IMR-90 (cell line): ENCODE measurements at regions not wholly inside any gene's neighbourhood (a gene's known extent, or its start where the extent isn't known, plus 50 kb on each side); places are given as distances from the start of the nearest gene placed in this dataset.
A peak's percentile ranks its signal among the peaks of the same experiment; 100 is the strongest.

ENCODE experiments used
- ATAC-seq: fragments of 200-7000 bp; cut with Tn5 transposase; 2 replicates; pipeline ENCODE4 v1.9.1; 2020; ENCODE audit warnings: low read depth, mild to moderate bottlenecking, moderate library complexity
- BruUV-seq: library from RNA; stranded (reverse); fragments of 400-500 nt; replicated peaks from 2 replicates; lab custom pipeline; 2021; lab: Mats Ljungman, UMichigan
- CTCF ChIA-PET: fragments of 300-600 bp; formaldehyde crosslinking; extraction: SDS; loops from one replicate; lab custom pipeline; 2021; ENCODE audit warnings: antibody characterized with exemption; lab: Yijun Ruan, JAX
- POLR2A ChIA-PET: fragments of 300-600 bp; sonication (Branson Sonifier 250); formaldehyde crosslinking; loops from one replicate; lab custom pipeline; 2022; ENCODE audit warnings: antibody characterized with exemption; ENCODE audit not compliant: unreplicated experiment; lab: Charles Lee
- DNase-seq: peaks from one replicate; pipeline ENCODE4 v3.0.0; 2013
- H2AFZ ChIP-seq: replicated peaks from 2 replicates; pipeline ENCODE3; 2013; ENCODE audit warnings: low read length, mild to moderate bottlenecking; ENCODE audit not compliant: poor library complexity
- H2AK5ac ChIP-seq: 2 replicates; pipeline ENCODE4 v1.6.1; 2013; ENCODE audit warnings: low read depth, low read length, inconsistent platforms
- H2AK9ac ChIP-seq: replicated peaks from 2 replicates; pipeline ENCODE3; 2013; ENCODE audit warnings: mild to moderate bottlenecking, low read depth, low read length, moderate library complexity; ENCODE audit not compliant: poor library complexity
- H2BK120ac ChIP-seq: 2 replicates; pipeline ENCODE4 v1.6.1; 2013; ENCODE audit warnings: low read depth, low read length, inconsistent platforms
- H2BK15ac ChIP-seq: 3 replicates; pipeline ENCODE4 v1.6.1; 2013; ENCODE audit warnings: low read depth, low read length, inconsistent platforms
- H2BK20ac ChIP-seq: 2 replicates; pipeline ENCODE4 v1.6.1; 2013; ENCODE audit warnings: low read depth, mild to moderate bottlenecking, inconsistent platforms, low read length, moderate library complexity
- H2BK5ac ChIP-seq: 2 replicates; pipeline ENCODE4 v1.6.1; 2013; ENCODE audit warnings: mild to moderate bottlenecking, low read depth, low read length, inconsistent platforms; ENCODE audit not compliant: poor library complexity, severe bottlenecking
- H3K14ac ChIP-seq: replicated peaks from 2 replicates; pipeline ENCODE4 v1.6.1; 2013; ENCODE audit warnings: low read depth, low read length, inconsistent platforms
- H3K18ac ChIP-seq: 2 replicates; pipeline ENCODE4 v1.6.1; 2013; ENCODE audit warnings: low read depth, low read length, control low read depth
- H3K23ac ChIP-seq: 2 replicates; pipeline ENCODE4 v1.6.1; 2013; ENCODE audit warnings: low read depth, low read length, inconsistent platforms
- H3K27ac ChIP-seq: 2 replicates; pipeline ENCODE4 v1.5.1; 2013; ENCODE audit warnings: mild to moderate bottlenecking, control low read depth, low read length; ENCODE audit not compliant: insufficient read depth
- H3K27me3 ChIP-seq: 2 replicates; pipeline ENCODE4 v1.6.1; 2013; ENCODE audit warnings: low read length; ENCODE audit not compliant: control insufficient read depth, insufficient read depth
- H3K36me3 ChIP-seq: 2 replicates; pipeline ENCODE4 v1.6.1; 2013; ENCODE audit warnings: low read length, mixed read lengths; ENCODE audit not compliant: control insufficient read depth, insufficient read depth
- H3K4ac ChIP-seq: 2 replicates; pipeline ENCODE4 v1.6.1; 2013; ENCODE audit warnings: low read depth, low read length, inconsistent platforms
- H3K4me1 ChIP-seq: 2 replicates; pipeline ENCODE4 v1.6.1; 2013; ENCODE audit warnings: low read length, mixed read lengths; ENCODE audit not compliant: control insufficient read depth, insufficient read depth
- H3K4me2 ChIP-seq: 2 replicates; pipeline ENCODE4 v1.6.1; 2013; ENCODE audit warnings: low read depth, mild to moderate bottlenecking, control low read depth, low read length, moderate library complexity
- H3K4me3 ChIP-seq: 2 replicates; pipeline ENCODE4 v1.5.1; 2013; ENCODE audit warnings: low read depth, mild to moderate bottlenecking, control low read depth, low read length, moderate library complexity; ENCODE audit not compliant: insufficient read depth
- H3K56ac ChIP-seq: 2 replicates; pipeline ENCODE4 v1.6.1; 2013; ENCODE audit warnings: low read length, inconsistent platforms; ENCODE audit not compliant: insufficient read depth; ENCODE audit errors: extremely low read depth
- H3K79me1 ChIP-seq, 2 experiments: 2 replicates each; pipeline ENCODE4 v1.6.1; 2013; ENCODE audit warnings: low read length in 2 of 2, inconsistent platforms in 1 of 2, low read depth in 1 of 2
- H3K9ac ChIP-seq: 2 replicates; pipeline ENCODE4 v1.6.1; 2013; ENCODE audit warnings: low read depth, low read length, control low read depth
- H3K9me1 ChIP-seq: 2 replicates; pipeline ENCODE4 v1.6.1; 2013; ENCODE audit warnings: low read length, inconsistent platforms; ENCODE audit not compliant: insufficient read depth
- H3K9me3 ChIP-seq: 2 replicates; pipeline ENCODE4 v1.6.1; 2013; ENCODE audit warnings: low read length; ENCODE audit not compliant: control insufficient read depth, insufficient read depth
- H4K20me1 ChIP-seq: 2 replicates; pipeline ENCODE4 v1.6.1; 2013; ENCODE audit warnings: low read length, inconsistent platforms; ENCODE audit not compliant: insufficient read depth
- H4K5ac ChIP-seq: 2 replicates; pipeline ENCODE4 v1.6.1; 2013; ENCODE audit warnings: mild to moderate bottlenecking, low read depth, low read length, control low read depth
- H4K8ac ChIP-seq, 2 experiments: 2 replicates each; pipeline ENCODE4 v1.6.1; 2013; ENCODE audit warnings: low read depth in 2 of 2, low read length in 2 of 2, control low read depth in 1 of 2, inconsistent platforms in 1 of 2
- H4K91ac ChIP-seq: 2 replicates; pipeline ENCODE4 v1.6.1; 2013; ENCODE audit warnings: low read depth, low read length, inconsistent platforms; ENCODE audit not compliant: insufficient read depth
- CEBPB ChIP-seq: IDR thresholded peaks from 2 replicates; pipeline ENCODE4 v1.6.1; 2012; ENCODE audit warnings: low read depth, low read length, improper control_type of control experiment
- CHD1 ChIP-seq: IDR thresholded peaks from 2 replicates; pipeline ENCODE4 v1.6.1; 2012; ENCODE audit warnings: low read depth, low read length, improper control_type of control experiment
- ELK1 ChIP-seq: fragments of 150-350 bp; IDR thresholded peaks from 2 replicates; pipeline ENCODE4 v1.6.1; 2016; ENCODE audit warnings: low read depth, mild to moderate bottlenecking, low read length, moderate library complexity, borderline replicate concordance
- FOS ChIP-seq: fragments of 150-350 bp; IDR thresholded peaks from 2 replicates; pipeline ENCODE4 v1.6.1; 2016; ENCODE audit warnings: low read depth, low read length
- NFE2L2 ChIP-seq: fragments of 150-350 bp; IDR thresholded peaks from 2 replicates; pipeline ENCODE4 v1.6.1; 2016; ENCODE audit warnings: low read depth, mild to moderate bottlenecking, low read length
- RAD21 ChIP-seq: IDR thresholded peaks from 2 replicates; pipeline ENCODE4 v1.6.1; 2012; ENCODE audit warnings: low read length, improper control_type of control experiment
- WGBS, 2 experiments: methylation state at CpG; one replicate each; pipeline versions ENCODE4 v1.1.5 to v1.1.7; 2013; ENCODE audit warnings: missing lambda C conversion rate in 2 of 2; ENCODE audit not compliant: insufficient read length in 1 of 2; ENCODE audit errors: extremely low coverage in 2 of 2; 5-methylcytosine and 5-hydroxymethylcytosine counted together
- dilution Hi-C: fragments of 300-500 bp; cut with HindIII; formaldehyde crosslinking; loops from one replicate; pipeline ENCODE4 v1.14.3; 2018; ENCODE audit warnings: low sequenced_read_pairs; ENCODE audit not compliant: unreplicated experiment
- in situ Hi-C: fragments of 300-500 bp; cut with MboI; formaldehyde crosslinking; loops from 3 replicates; pipeline ENCODE4 v1.14.3; 2019; ENCODE audit warnings: low sequenced_read_pairs, inconsistent platforms, mixed read lengths
- intact Hi-C: fragments of 100-400 bp; cut with micrococcal nuclease; formaldehyde crosslinking; loops from 2 replicates; pipeline ENCODE4 v1.10.0; 2022

- Histone ChIP-seq H3K9me3 (no peaks in the 10 kb centered on the region), H2BK20ac (no peak overlapping the region), H3K27ac (no peak overlapping the region), H3K4me3 (no peak overlapping the region), H3K4ac (no peak overlapping the region), H3K27me3 (no peaks in the 10 kb centered on the region), H3K18ac (no peak overlapping the region), H4K5ac (no peak overlapping the region), H2BK5ac (no peak overlapping the region), H3K4me1 (no peaks in the 10 kb centered on the region), H3K4me2 (no peak overlapping the region), H4K8ac (no peak overlapping the region), H3K79me1 (no peaks in the 10 kb centered on the region), H3K56ac (no peak overlapping the region), H3K36me3 (no peaks in the 10 kb centered on the region), H3K9me1 (peaks cover 3% of the 10 kb centered on the region; the same call in 1 of the 2 replicates), H2AFZ (no peak overlapping the region), H2BK15ac (no peak overlapping the region), H2AK9ac (no peak overlapping the region), H3K9ac (no peak overlapping the region), H3K23ac (no peak overlapping the region), H2AK5ac (no peak overlapping the region), H4K20me1 (no peaks in the 10 kb centered on the region), H3K14ac (no peak overlapping the region), H2BK120ac (no peak overlapping the region), H4K91ac (no peak overlapping the region)
- dilution Hi-C loops: no loop called here
- in situ Hi-C loops: no loop called here
- DNase-seq (no peak), ATAC-seq (no peak)
- POLR2A ChIA-PET: no interaction called here
- no peak for TF ChIP-seq RAD21
- no peak for TF ChIP-seq FOS
- no peak for TF ChIP-seq ELK1
- 0 out of 2 replicates have a peak, but pooled peaks have one; percentile 14 for TF ChIP-seq CEBPB
- no peak for TF ChIP-seq NFE2L2
- TF ChIP-seq CHD1: no peak
- BruUV-seq: no TSS peak
- CTCF ChIA-PET: no interaction called here
- intact Hi-C loops: no loop called here
- whole genome bisulfite sequencing, 2 experiments: no CpG with 5 or more reads among the region's 3 CpGs
These were observed 151.0 kb upstream of the KRAS start for GRCh38 chr12:25401547-25402345.
